WTC11 (cell line): ENCODE measurements at regions not wholly inside any gene's neighbourhood (a gene's known extent, or its start where the extent isn't known, plus 50 kb on each side); places are given as distances from the start of the nearest gene placed in this dataset.

ENCODE experiments used
- ATAC-seq: fragments of 200-7000 bp; cut with Tn5 transposase; 2 replicates; pipeline ENCODE4 v1.10.0; 2021; ENCODE audit warnings: mild to moderate bottlenecking, moderate library complexity
- CTCF ChIA-PET: fragments of 300-600 bp; sonication (Branson Sonifier 250); formaldehyde crosslinking; loops from one replicate; lab custom pipeline; 2021; ENCODE audit warnings: antibody characterized with exemption; lab: Charles Lee
- POLR2A ChIA-PET: fragments of 350-600 bp; sonication (Branson Sonifier 250); formaldehyde crosslinking; loops from one replicate; lab custom pipeline; 2021; ENCODE audit warnings: antibody characterized with exemption; lab: Charles Lee
- DNase-seq: peaks from one replicate; pipeline ENCODE4 v3.0.0; 2021; ENCODE audit warnings: low spot score
- H3K27ac Mint-ChIP-seq: 2 replicates; pipeline ENCODE4 v1.8.0; 2021; ENCODE audit warnings: mixed read lengths
- H3K27me3 Mint-ChIP-seq: 2 replicates; pipeline ENCODE4 v1.8.0; 2021; ENCODE audit warnings: low read depth, mild to moderate bottlenecking, moderate library complexity, mixed read lengths
- H3K36me3 Mint-ChIP-seq: 2 replicates; pipeline ENCODE4 v1.8.0; 2021; ENCODE audit warnings: mixed read lengths
- H3K4me1 Mint-ChIP-seq: 2 replicates; pipeline ENCODE4 v1.8.0; 2022; ENCODE audit warnings: mixed read lengths
- H3K4me3 Mint-ChIP-seq: 2 replicates; pipeline ENCODE4 v1.8.0; 2021; ENCODE audit warnings: mild to moderate bottlenecking, moderate library complexity, mixed read lengths
- H3K9me3 Mint-ChIP-seq: 2 replicates; pipeline ENCODE4 v1.8.0; 2021; ENCODE audit warnings: mixed read lengths
- CREB1 ChIP-seq: sonication (generic); formaldehyde crosslinking; IDR thresholded peaks from 2 replicates; pipeline ENCODE4 v1.8.0; 2023; ENCODE audit warnings: mild to moderate bottlenecking, missing genetic modification reagents
- GABPB1 ChIP-seq: sonication (generic); formaldehyde crosslinking; IDR thresholded peaks from 2 replicates; pipeline ENCODE4 v1.8.1; 2023; ENCODE audit warnings: mild to moderate bottlenecking, missing genetic modification reagents
- GRHL2 ChIP-seq: fragments of 250-450 bp; sonication (Bioruptor Pico); IDR thresholded peaks from 2 replicates; pipeline ENCODE4 v1.8.0; 2022; ENCODE audit warnings: mild to moderate bottlenecking, moderate library complexity; ENCODE audit not compliant: insufficient replicate concordance, severe bottlenecking
- JAZF1 ChIP-seq: fragments of 250-450 bp; sonication (Bioruptor Pico); IDR thresholded peaks from 2 replicates; pipeline ENCODE4 v1.9.0; 2021; ENCODE audit warnings: moderate library complexity, mild to moderate bottlenecking, inconsistent platforms
- MYBL2 ChIP-seq: sonication (generic); formaldehyde crosslinking; IDR thresholded peaks from 2 replicates; pipeline ENCODE4 v1.8.1; 2023; ENCODE audit warnings: mild to moderate bottlenecking, moderate library complexity, missing genetic modification reagents
- NR1H2 ChIP-seq: sonication (generic); formaldehyde crosslinking; IDR thresholded peaks from 2 replicates; pipeline ENCODE4 v1.9.0; 2021; ENCODE audit warnings: mild to moderate bottlenecking, moderate library complexity, missing genetic modification reagents
- SMAD4 ChIP-seq: sonication (generic); formaldehyde crosslinking; IDR thresholded peaks from 2 replicates; pipeline ENCODE4 v1.8.0; 2022; ENCODE audit warnings: mild to moderate bottlenecking, missing genetic modification reagents
- TEAD1 ChIP-seq: sonication (generic); formaldehyde crosslinking; IDR thresholded peaks from 2 replicates; pipeline ENCODE4 v1.8.0; 2022; ENCODE audit warnings: mild to moderate bottlenecking, missing genetic modification reagents
- ZNF317 ChIP-seq: sonication (generic); formaldehyde crosslinking; IDR thresholded peaks from 2 replicates; pipeline ENCODE4 v1.8.1; 2023; ENCODE audit warnings: low read depth, mild to moderate bottlenecking, moderate library complexity, missing genetic modification reagents, borderline replicate concordance
- ZNF423 ChIP-seq: fragments of 250-450 bp; sonication (Bioruptor Pico); IDR thresholded peaks from 2 replicates; pipeline ENCODE4 v2.1.2; 2022; ENCODE audit warnings: mild to moderate bottlenecking, moderate library complexity
- TF ChIP-seq, protein P1 (sequence below): sonication (generic); formaldehyde crosslinking; IDR thresholded peaks from 2 replicates; pipeline ENCODE4 v1.8.1; 2023; ENCODE audit warnings: mild to moderate bottlenecking, missing genetic modification reagents, moderate library complexity
- TF ChIP-seq, protein P2 (sequence below): sonication (generic); formaldehyde crosslinking; IDR thresholded peaks from 2 replicates; pipeline ENCODE4 v1.8.1; 2023; ENCODE audit warnings: mild to moderate bottlenecking, missing genetic modification reagents, moderate library complexity
- TF ChIP-seq, protein P3 (sequence below): fragments of 250-450 bp; sonication (Bioruptor Pico); conservative IDR thresholded peaks from 2 replicates; pipeline ENCODE4 v1.9.0; 2021; ENCODE audit warnings: mild to moderate bottlenecking
- TF ChIP-seq, protein P4 (sequence below): fragments of 250-450 bp; sonication (Bioruptor Pico); IDR thresholded peaks from 2 replicates; pipeline ENCODE4 v1.9.0; 2021; ENCODE audit warnings: moderate library complexity, mild to moderate bottlenecking, inconsistent platforms, borderline replicate concordance
- TF ChIP-seq, protein P5 (sequence below): fragments of 200-600 bp; IDR thresholded peaks from 2 replicates; pipeline ENCODE4 v1.8.0; 2022; ENCODE audit warnings: antibody characterized with exemption
- TF ChIP-seq, protein P6 (sequence below): sonication (generic); formaldehyde crosslinking; IDR thresholded peaks from 2 replicates; pipeline ENCODE4 v1.8.0; 2022; ENCODE audit warnings: mild to moderate bottlenecking, missing genetic modification reagents

DNA sequence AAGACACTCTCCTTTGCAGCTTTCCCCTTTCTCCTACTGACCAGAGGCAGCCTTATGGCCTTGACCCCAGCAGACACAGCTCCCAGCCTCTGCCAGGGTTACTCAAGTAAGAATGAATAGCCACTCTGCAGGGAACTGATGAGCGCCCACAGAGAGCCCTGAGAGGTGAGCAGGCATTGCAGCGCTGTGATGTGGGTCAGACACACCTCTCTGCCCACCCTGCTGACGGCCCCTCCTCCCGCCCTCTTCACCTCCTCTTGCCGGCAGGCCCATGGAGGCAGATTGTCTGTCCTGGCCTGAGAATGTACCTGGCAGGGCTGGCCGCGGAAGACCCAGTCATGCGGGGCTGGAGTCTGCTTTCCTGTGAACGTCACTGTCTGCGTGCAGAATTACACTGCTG is 512.6 kb upstream of the PPP2R3A start:
- H3K27me3 Mint-ChIP-seq, result peaks cover 4% of the 10 kb centered on the region; the same call in 1 of the 2 replicates
- H3K36me3 Mint-ChIP-seq, result peaks cover 6% of the 10 kb centered on the region; the same call in 1 of the 2 replicates
- ATAC-seq (peak; percentile 52), DNase-seq (peak; percentile 17)
- CTCF ChIA-PET, result interaction anchor here (2.4 kb wide), 1 partner anchor 658 kb away, joined by 7 read pairs; the partner anchor contains the start of gene EPHB1
- peaks cover 22% of the 10 kb centered on the region for H3K4me1 Mint-ChIP-seq
- no peak overlapping the region for H3K4me3 Mint-ChIP-seq
- POLR2A ChIA-PET, result no interaction called here
- H3K9me3 Mint-ChIP-seq, result peaks cover 8% of the 10 kb centered on the region
- TF ChIP-seq GABPB1 (no peak), ZNF423 (CRISPR knock-in tag) (peak; percentile 60; the same call in 1 of the 2 replicates)
- no peak overlapping the region for H3K27ac Mint-ChIP-seq

DNA sequence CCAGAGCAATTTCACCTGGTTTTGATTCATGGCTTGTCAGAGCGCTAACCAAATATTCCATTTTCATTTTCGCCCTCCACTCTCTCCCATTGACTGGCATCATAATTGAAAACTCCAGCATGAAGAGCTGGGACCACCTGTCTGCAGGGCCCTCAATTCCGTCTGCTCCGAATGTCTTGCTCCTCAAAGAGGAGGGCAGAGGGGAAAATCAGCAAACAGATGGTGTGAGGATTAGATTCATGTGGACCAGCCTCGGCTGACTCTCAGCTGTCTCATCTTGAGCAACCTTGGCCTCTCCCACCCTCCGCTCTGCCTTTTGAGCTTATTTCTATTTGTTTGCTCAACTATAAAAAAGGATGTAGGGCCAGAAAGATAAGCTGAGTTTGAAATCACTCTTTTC is 512.2 kb upstream of the PPP2R3A start:
- Mint-ChIP-seq H3K4me3 (no peak overlapping the region), H3K27me3 (peaks cover 7% of the 10 kb centered on the region; the same call in 1 of the 2 replicates), H3K36me3 (peaks cover 6% of the 10 kb centered on the region; the same call in 1 of the 2 replicates), H3K9me3 (peaks cover 8% of the 10 kb centered on the region), H3K27ac (no peak overlapping the region)
- ChIA-PET CTCF (interaction anchor here (0.6 to 2.4 kb wide), 2 partner anchors 354 to 658 kb away, joined by 3 to 7 read pairs; partner anchors contain the start of gene EPHB1), POLR2A (no interaction called here)
- DNase-seq, result no peak
- TF ChIP-seq, protein P1, sequence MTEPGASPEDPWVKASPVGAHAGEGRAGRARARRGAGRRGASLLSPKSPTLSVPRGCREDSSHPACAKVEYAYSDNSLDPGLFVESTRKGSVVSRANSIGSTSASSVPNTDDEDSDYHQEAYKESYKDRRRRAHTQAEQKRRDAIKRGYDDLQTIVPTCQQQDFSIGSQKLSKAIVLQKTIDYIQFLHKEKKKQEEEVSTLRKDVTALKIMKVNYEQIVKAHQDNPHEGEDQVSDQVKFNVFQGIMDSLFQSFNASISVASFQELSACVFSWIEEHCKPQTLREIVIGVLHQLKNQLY (CRISPR knock-in tag), result no peak
- no peak for TF ChIP-seq MYBL2 (CRISPR knock-in tag)
- TF ChIP-seq, protein P2, sequence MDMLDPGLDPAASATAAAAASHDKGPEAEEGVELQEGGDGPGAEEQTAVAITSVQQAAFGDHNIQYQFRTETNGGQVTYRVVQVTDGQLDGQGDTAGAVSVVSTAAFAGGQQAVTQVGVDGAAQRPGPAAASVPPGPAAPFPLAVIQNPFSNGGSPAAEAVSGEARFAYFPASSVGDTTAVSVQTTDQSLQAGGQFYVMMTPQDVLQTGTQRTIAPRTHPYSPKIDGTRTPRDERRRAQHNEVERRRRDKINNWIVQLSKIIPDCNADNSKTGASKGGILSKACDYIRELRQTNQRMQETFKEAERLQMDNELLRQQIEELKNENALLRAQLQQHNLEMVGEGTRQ (CRISPR knock-in tag), result no peak
- TF ChIP-seq SMAD4, result no peak
- TF ChIP-seq GRHL2 (CRISPR knock-in tag), result no peak
- TF ChIP-seq, all 79 proteins: peak for 0
- peaks cover 22% of the 10 kb centered on the region for H3K4me1 Mint-ChIP-seq
- ATAC-seq, result no peak

DNA sequence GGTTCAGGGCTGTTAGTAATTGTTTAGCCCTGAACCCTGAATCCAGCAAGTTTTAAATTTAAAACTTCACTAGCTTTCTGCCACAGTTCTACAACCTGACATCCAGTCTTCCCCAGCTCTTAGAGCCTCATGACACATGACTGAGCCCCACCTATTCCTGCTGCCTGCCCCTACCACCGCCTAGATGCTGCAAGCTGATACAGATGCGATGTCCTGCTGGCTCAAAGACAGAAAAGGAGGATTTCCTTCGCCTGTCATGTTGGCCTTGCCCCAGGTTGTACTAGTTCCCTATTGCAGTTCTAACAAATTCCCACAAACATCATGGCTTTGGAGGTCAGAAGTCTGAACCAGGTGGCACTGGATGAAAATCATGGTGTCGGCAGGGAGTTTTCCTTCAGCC is 510.6 kb upstream of the PPP2R3A start:
- H3K36me3 Mint-ChIP-seq, result peaks cover 6% of the 10 kb centered on the region; the same call in 1 of the 2 replicates
- ATAC-seq, result no peak
- peaks cover 8% of the 10 kb centered on the region for H3K9me3 Mint-ChIP-seq
- H3K27me3 Mint-ChIP-seq, result peaks cover 7% of the 10 kb centered on the region; the same call in 1 of the 2 replicates
- TF ChIP-seq JAZF1 (CRISPR knock-in tag), result no peak
- TF ChIP-seq, protein P3, sequence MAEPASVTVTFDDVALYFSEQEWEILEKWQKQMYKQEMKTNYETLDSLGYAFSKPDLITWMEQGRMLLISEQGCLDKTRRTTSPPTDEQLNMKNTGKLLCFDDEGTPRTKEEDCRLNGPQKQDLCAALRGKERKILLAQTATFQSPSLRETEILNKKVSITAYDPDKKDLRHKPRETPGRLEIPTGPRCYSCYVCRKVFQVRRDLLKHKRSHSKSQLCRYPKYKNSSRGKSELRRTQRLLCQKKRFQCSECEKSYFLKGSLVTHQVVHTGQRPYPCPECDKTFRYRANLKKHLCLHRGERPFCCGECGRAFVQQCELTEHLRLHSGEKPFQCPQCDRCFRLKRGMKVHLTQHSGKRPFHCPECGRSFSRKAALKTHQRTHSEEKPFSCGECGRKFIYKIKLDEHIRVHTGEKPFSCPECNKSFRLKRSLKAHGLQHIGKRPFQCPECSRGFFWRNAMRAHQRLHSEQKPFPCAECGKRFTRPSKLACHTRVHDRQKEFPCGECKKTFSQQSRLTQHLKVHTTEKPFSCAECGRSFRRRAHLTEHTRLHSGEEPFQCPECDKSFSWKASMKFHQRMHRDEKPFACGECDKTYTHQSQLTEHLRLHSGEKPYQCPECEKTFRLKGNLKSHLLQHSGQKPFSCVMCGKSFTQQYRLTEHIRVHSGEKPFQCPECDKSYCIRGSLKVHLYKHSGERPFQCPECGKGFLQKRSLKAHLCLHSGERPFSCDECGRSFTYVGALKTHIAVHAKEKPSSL (CRISPR knock-in tag), result no peak
- no peak for TF ChIP-seq NR1H2 (CRISPR knock-in tag)
- ChIA-PET POLR2A (no interaction called here), CTCF (no interaction called here)
- no peak overlapping the region for H3K4me3 Mint-ChIP-seq
- DNase-seq, result no peak
- H3K27ac Mint-ChIP-seq, result no peak overlapping the region
- H3K4me1 Mint-ChIP-seq, result peaks cover 22% of the 10 kb centered on the region

DNA sequence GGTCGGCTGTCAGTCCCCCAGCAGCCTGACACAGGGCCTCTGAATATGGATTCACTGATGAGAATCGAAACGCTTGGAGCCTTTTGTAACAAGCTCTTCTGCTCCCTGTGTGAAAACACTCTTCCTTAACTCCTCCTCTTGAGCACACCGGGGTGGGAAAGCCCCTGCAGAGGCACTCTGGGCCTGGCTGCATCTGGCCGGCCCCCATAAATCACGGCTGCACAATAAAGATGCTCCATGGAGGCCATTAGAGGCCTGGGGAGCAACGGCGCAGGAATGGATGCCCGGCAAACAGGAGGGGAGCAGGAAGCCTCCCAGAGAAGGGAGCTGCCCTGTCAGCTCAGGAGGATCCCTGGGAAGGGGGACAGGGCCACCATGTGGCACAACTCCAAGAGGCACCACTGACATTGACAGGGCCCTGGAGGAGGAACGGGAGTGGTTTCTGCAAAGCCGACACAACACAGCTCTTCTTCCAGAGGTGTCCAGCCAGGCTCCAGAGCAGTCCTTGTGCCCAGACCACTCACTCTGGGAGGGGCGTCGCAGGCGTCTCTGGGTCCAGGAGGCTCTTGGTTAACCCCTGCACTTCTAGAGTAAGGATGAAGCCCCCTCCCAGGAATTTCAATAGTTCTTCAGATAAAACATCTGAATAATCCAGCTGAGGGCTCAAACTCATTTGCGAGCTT is 509.3 kb upstream of the PPP2R3A start:
- ChIA-PET CTCF (interaction anchor here (0.7 to 2.1 kb wide), 26 partner anchors 8 to 778 kb away, joined by 3 to 21 read pairs (median 4); partner anchors contain the start of gene EPHB1), POLR2A (interaction anchor here (0.5 to 0.9 kb wide), 2 partner anchors 310 to 662 kb away, joined by 3 read pairs; partner anchors contain the start of gene EPHB1)
- Mint-ChIP-seq H3K4me3 (peak overlapping the region; percentile 8; the same call in 1 of the 2 replicates), H3K9me3 (peaks cover 8% of the 10 kb centered on the region), H3K27ac (no peak overlapping the region), H3K36me3 (peaks cover 6% of the 10 kb centered on the region; the same call in 1 of the 2 replicates), H3K4me1 (peaks cover 22% of the 10 kb centered on the region), H3K27me3 (peaks cover 7% of the 10 kb centered on the region; the same call in 1 of the 2 replicates)
- peak; percentile 93 for ATAC-seq
- TF ChIP-seq TEAD1 (CRISPR knock-in tag), result no peak
- TF ChIP-seq CREB1, result no peak
- TF ChIP-seq, protein P4, sequence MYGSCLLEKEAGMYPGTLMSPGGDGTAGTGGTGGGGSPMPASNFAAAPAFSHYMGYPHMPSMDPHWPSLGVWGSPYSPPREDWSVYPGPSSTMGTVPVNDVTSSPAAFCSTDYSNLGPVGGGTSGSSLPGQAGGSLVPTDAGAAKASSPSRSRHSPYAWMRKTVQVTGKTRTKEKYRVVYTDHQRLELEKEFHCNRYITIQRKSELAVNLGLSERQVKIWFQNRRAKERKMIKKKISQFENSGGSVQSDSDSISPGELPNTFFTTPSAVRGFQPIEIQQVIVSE (CRISPR knock-in tag), result no peak
- TF ChIP-seq, protein P5, sequence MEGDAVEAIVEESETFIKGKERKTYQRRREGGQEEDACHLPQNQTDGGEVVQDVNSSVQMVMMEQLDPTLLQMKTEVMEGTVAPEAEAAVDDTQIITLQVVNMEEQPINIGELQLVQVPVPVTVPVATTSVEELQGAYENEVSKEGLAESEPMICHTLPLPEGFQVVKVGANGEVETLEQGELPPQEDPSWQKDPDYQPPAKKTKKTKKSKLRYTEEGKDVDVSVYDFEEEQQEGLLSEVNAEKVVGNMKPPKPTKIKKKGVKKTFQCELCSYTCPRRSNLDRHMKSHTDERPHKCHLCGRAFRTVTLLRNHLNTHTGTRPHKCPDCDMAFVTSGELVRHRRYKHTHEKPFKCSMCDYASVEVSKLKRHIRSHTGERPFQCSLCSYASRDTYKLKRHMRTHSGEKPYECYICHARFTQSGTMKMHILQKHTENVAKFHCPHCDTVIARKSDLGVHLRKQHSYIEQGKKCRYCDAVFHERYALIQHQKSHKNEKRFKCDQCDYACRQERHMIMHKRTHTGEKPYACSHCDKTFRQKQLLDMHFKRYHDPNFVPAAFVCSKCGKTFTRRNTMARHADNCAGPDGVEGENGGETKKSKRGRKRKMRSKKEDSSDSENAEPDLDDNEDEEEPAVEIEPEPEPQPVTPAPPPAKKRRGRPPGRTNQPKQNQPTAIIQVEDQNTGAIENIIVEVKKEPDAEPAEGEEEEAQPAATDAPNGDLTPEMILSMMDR, result no peak
- TF ChIP-seq, protein P6, sequence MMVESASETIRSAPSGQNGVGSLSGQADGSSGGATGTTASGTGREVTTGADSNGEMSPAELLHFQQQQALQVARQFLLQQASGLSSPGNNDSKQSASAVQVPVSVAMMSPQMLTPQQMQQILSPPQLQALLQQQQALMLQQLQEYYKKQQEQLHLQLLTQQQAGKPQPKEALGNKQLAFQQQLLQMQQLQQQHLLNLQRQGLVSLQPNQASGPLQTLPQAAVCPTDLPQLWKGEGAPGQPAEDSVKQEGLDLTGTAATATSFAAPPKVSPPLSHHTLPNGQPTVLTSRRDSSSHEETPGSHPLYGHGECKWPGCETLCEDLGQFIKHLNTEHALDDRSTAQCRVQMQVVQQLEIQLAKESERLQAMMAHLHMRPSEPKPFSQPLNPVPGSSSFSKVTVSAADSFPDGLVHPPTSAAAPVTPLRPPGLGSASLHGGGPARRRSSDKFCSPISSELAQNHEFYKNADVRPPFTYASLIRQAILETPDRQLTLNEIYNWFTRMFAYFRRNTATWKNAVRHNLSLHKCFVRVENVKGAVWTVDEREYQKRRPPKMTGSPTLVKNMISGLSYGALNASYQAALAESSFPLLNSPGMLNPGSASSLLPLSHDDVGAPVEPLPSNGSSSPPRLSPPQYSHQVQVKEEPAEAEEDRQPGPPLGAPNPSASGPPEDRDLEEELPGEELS (CRISPR knock-in tag), result no peak
- TF ChIP-seq ZNF423 (CRISPR knock-in tag), result peak; percentile 96
- peak; percentile 60 for TF ChIP-seq ZNF317 (CRISPR knock-in tag)
- DNase-seq, result peak; percentile 67
